ENCODE measurements at regions not wholly inside any gene's neighbourhood (a gene's known extent, or its start where the extent isn't known, plus 50 kb on each side); places are given as distances from the start of the nearest gene placed in this dataset.

DNA sequence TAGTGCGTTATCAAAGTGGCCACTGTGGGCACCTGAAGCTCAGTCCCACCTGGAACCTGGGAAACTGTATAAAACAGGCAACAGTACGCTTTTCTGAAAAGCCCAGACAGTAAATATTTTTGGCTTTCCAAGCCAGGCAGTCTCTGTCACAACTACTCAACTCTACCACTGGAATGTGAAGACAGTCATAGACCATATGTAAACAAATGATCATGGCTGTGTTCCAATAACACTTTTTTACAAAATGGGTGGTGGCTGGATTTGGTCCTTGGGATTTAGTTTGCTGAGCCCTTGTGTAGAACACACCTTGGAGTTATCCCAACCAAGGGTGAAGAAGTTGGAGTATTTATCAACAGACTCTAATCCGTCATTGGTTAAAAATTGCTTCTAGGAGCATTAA lies 259.9 kb downstream of the SKIDA1 start:
- no peak overlapping the region for H3K27ac ChIP-seq (ENCODE audit: low read length)
- CTCF ChIA-PET = no interaction called here
- no peak overlapping the region for H3K4me3 ChIP-seq (ENCODE audit: low read depth in 2 of 2, low read length in 2 of 2)
- H3K36me3 ChIP-seq (ENCODE audit: control insufficient read depth, insufficient read depth, low read length) = no peaks in the 10 kb centered on the region
- ATAC-seq (no peak), DNase-seq (ENCODE audit: low read depth, low spot score) (no peak)
- BruUV-seq (replicated peaks) = no TSS peak
- H3K27me3 ChIP-seq (ENCODE audit: control insufficient read depth, insufficient read depth, low read length) = no peaks in the 10 kb centered on the region
- H3K4me1 ChIP-seq (ENCODE audit: control insufficient read depth, insufficient read depth, low read length) = no peaks in the 10 kb centered on the region
- POLR2A ChIA-PET = no interaction called here
- in situ Hi-C loops (cut with HindIII; ENCODE audit: low pct_unique_long_range_greater_than_20kb, low sequenced_read_pairs) (no loop called here), intact Hi-C loops (cut with micrococcal nuclease; ENCODE audit: unreplicated experiment) (loop anchor here (10.0 kb wide), 1 partner anchor 91 kb away; no protein-coding TSS in a partner anchor)
- H3K9me3 ChIP-seq (ENCODE audit: control insufficient read depth, insufficient read depth, low read depth, low read length) = no peaks in the 10 kb centered on the region
- TF ChIP-seq SIN3A (IDR thresholded peaks at IDR 0.05; ENCODE audit: borderline replicate concordance, insufficient read depth, low read depth, low read length) (no peak), TCF7L2 (IDR thresholded peaks at IDR 0.05; ENCODE audit: low read depth, low read length) (no peak), POLR2AphosphoS5 (IDR thresholded peaks at IDR 0.05; ENCODE audit: low read depth, low read length) (no peak), CTCF (IDR thresholded peaks at IDR 0.05) (no peak), REST (IDR thresholded peaks at IDR 0.05; ENCODE audit: insufficient read depth in 1 of 2, low read depth in 2 of 2, low read length in 1 of 2) (no peak)

- CTCF ChIA-PET = no interaction called here
Measured at GRCh38 chr10:21264271-21264670, 261.2 kb downstream of the SKIDA1 start.

More at GRCh38 chr10:21264271-21264670, 261.2 kb downstream of the SKIDA1 start:
- in situ Hi-C loops (cut with HindIII; ENCODE audit: low pct_unique_long_range_greater_than_20kb, low sequenced_read_pairs) = no loop called here
- POLR2A ChIA-PET = no interaction called here
- Histone ChIP-seq H3K9me3 (ENCODE audit: control insufficient read depth, insufficient read depth, low read depth, low read length) (no peaks in the 10 kb centered on the region), H3K27me3 (ENCODE audit: control insufficient read depth, insufficient read depth, low read length) (no peaks in the 10 kb centered on the region), H3K27ac (ENCODE audit: low read length) (no peak overlapping the region), H3K36me3 (ENCODE audit: control insufficient read depth, insufficient read depth, low read length) (no peaks in the 10 kb centered on the region), H3K4me1 (ENCODE audit: control insufficient read depth, insufficient read depth, low read length) (no peaks in the 10 kb centered on the region), H3K4me3 (ENCODE audit: low read depth in 2 of 2, low read length in 2 of 2) (no peak overlapping the region)
- TF ChIP-seq REST (IDR thresholded peaks at IDR 0.05; ENCODE audit: insufficient read depth in 1 of 2, low read depth in 2 of 2, low read length in 1 of 2) (no peak), SIN3A (IDR thresholded peaks at IDR 0.05; ENCODE audit: borderline replicate concordance, insufficient read depth, low read depth, low read length) (no peak), CTCF (IDR thresholded peaks at IDR 0.05) (no peak), POLR2AphosphoS5 (IDR thresholded peaks at IDR 0.05; ENCODE audit: low read depth, low read length) (no peak), TCF7L2 (IDR thresholded peaks at IDR 0.05; ENCODE audit: low read depth, low read length) (no peak)
- intact Hi-C loops (cut with micrococcal nuclease; ENCODE audit: unreplicated experiment) = loop anchor here (10.0 kb wide), 1 partner anchor 89 kb away; no protein-coding TSS in a partner anchor
- DNase-seq (ENCODE audit: low read depth, low spot score) = no peak
- BruUV-seq (replicated peaks) = no TSS peak
- ATAC-seq = no peak
